AG04450 (cell line): ENCODE measurements at regions not wholly inside any gene's neighbourhood (a gene's known extent, or its start where the extent isn't known, plus 50 kb on each side); places are given as distances from the start of the nearest gene placed in this dataset.

Experiments
- CTCF ChIA-PET: fragments of 300-600, 350-600 bp; formaldehyde crosslinking; extraction: SDS; loops from one replicate; lab custom pipeline; 2022; ENCODE audit warnings: antibody characterized with exemption, inconsistent platforms; lab: Charles Lee
- POLR2A ChIA-PET: fragments of 350-600 bp; formaldehyde crosslinking; extraction: SDS; loops from one replicate; lab custom pipeline; 2021; ENCODE audit warnings: antibody characterized with exemption, inconsistent platforms; lab: Yijun Ruan, JAX
- DNase-seq: peaks from one replicate; pipeline ENCODE4 v3.0.0-alpha.2; 2011; ENCODE audit warnings: low read depth, low spot score
- H3K27ac ChIP-seq: one replicate; pipeline ENCODE4 v1.5.1; 2012; ENCODE audit warnings: low read depth, low read length, control low read depth
- H3K27me3 ChIP-seq: one replicate; pipeline ENCODE4 v1.6.0; 2012; ENCODE audit warnings: low read length; ENCODE audit not compliant: control insufficient read depth, insufficient read depth
- H3K4me3 ChIP-seq: 2 replicates; pipeline ENCODE4 v1.5.1; 2011; ENCODE audit warnings: mild to moderate bottlenecking, low read depth, low read length, control low read depth
- H3K9me3 ChIP-seq: 2 replicates; pipeline ENCODE4 v1.5.1; 2012; ENCODE audit warnings: low read length; ENCODE audit not compliant: control insufficient read depth, insufficient read depth
- TF ChIP-seq, protein P1 (sequence below): IDR thresholded peaks from 2 replicates; pipeline ENCODE4 v1.5.1; 2011; ENCODE audit warnings: low read depth, low read length, control low read depth, inconsistent platforms

DNA sequence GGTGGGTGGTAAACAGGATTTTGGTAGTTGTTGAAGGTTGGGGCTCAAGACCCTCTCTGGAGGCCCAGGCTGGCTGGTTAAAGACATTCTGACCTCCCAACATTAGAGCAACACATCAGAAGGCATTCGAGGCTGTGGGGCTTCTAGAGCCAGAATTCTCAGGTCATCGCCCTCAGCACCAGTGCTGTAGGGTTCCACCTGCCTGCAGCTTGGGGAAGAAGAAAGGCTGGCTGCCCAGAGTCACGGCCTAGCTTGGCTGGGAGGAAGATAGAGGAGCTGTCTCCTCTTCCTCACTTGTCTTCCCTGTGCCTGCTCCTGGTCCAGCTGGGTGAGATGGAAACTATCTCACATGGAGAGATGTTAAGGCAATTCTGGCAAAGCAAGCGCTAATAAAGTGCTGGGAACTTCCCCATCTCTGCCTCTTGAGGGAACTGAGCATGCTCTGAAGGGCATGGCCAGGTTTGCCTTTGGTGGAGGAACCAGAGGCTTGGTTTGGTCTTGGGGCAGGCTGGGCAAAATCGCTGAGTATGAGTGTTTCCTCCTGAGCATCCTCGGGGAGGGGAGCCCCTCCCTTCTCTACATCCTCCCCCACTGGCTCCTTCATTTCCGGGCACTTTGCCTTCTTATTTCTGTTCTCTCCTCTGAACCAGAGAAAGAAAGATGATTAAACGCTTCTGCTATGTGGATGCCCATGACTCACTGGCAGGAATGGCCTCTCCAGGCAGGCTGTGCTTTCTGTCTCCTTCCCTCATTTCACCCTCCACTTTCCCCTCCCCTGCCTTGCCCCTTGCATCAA is 509.0 kb upstream of the PODXL start:
- ChIA-PET POLR2A (interaction anchor here (2.1 kb wide), 1 partner anchor 12 kb away, joined by 11 read pairs; no protein-coding TSS in a partner anchor), CTCF (no interaction called here)
- Histone ChIP-seq H3K4me3 (no peak overlapping the region), H3K9me3 (no peaks in the 10 kb centered on the region), H3K27ac (peak overlapping the region; percentile 83), H3K27me3 (no peaks in the 10 kb centered on the region)
- TF ChIP-seq, protein P1, sequence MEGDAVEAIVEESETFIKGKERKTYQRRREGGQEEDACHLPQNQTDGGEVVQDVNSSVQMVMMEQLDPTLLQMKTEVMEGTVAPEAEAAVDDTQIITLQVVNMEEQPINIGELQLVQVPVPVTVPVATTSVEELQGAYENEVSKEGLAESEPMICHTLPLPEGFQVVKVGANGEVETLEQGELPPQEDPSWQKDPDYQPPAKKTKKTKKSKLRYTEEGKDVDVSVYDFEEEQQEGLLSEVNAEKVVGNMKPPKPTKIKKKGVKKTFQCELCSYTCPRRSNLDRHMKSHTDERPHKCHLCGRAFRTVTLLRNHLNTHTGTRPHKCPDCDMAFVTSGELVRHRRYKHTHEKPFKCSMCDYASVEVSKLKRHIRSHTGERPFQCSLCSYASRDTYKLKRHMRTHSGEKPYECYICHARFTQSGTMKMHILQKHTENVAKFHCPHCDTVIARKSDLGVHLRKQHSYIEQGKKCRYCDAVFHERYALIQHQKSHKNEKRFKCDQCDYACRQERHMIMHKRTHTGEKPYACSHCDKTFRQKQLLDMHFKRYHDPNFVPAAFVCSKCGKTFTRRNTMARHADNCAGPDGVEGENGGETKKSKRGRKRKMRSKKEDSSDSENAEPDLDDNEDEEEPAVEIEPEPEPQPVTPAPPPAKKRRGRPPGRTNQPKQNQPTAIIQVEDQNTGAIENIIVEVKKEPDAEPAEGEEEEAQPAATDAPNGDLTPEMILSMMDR = no peak
- peak; percentile 77 for DNase-seq

DNA sequence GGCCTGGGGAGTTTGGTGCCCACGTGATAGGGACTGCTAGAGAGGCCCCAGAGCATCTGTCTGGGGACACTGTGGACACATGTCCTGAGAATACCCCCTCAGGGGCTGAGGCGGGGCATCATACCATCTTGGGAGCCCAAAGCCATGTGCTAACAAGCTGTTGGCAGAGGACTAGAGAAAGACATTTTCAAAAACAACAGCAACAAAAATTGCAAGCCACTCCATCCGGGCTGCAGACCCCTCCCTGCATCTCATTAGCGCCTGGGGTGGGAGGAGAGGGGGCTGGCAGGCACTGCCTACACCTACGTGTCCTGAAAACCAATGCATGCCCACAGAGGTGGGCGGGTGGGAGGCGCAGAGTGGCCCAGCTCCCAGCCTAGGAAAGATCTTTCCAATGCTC is 507.4 kb upstream of the PODXL start:
- H3K27me3 ChIP-seq = no peaks in the 10 kb centered on the region
- CTCF ChIA-PET = no interaction called here

DNA sequence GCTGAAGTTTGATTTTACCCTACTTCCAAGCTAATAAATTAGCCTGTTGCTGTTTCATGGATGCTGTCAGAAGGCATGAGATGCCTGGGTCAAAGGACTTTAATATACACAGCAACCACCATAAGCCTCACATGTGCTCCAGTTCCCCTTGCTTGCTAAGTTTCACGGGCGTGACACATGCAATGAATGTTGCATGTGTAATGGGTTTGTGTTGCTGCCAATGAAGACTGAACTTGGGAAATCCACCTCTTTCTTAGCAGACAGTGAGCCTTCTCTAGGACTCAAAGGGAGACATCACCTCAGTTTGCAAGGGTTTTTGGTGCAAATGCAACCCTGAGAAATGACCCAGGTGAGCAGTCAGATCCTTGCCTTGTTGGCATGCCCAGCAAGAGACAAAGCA is 505.5 kb upstream of the PODXL start:
- DNase-seq = no peak
- H3K9me3 ChIP-seq = no peaks in the 10 kb centered on the region
- ChIA-PET POLR2A (no interaction called here), CTCF (no interaction called here)
- peaks cover 1% of the 10 kb centered on the region for H3K27me3 ChIP-seq
- TF ChIP-seq, protein P1 = no peak
- no peak overlapping the region for H3K4me3 ChIP-seq
- no peak overlapping the region for H3K27ac ChIP-seq

More for the DNA sequence above, 507.4 kb upstream of the PODXL start:
- Histone ChIP-seq H3K27ac (no peak overlapping the region), H3K4me3 (no peak overlapping the region), H3K9me3 (no peaks in the 10 kb centered on the region)
- POLR2A ChIA-PET = no interaction called here
- TF ChIP-seq, protein P1 = no peak
- no peak for DNase-seq

DNA sequence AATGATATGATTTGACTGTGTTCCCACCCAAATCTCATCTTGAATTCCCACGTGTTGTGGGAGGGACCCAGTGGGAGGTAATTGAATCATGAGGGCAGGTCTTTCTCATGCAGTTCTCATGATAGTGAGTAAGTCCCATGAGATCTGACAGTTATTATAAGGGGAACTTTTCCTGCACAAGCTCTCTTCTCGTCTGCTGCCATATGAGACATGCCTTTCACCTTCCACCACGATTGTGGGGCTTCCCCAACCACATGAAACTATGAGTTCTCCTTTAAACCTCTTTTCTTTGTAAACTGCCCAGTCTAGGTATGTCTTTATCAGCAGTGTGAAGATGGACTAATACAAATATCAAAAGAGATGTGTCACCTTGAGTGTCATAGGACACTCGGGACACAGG is 502.7 kb upstream of the PODXL start:
- POLR2A ChIA-PET = no interaction called here
- CTCF ChIA-PET = no interaction called here
- H3K4me3 ChIP-seq = no peak overlapping the region
- no peak for DNase-seq
- TF ChIP-seq, protein P1 = no peak
- no peaks in the 10 kb centered on the region for H3K9me3 ChIP-seq
- H3K27me3 ChIP-seq = peaks cover 14% of the 10 kb centered on the region
- no peak overlapping the region for H3K27ac ChIP-seq

DNA sequence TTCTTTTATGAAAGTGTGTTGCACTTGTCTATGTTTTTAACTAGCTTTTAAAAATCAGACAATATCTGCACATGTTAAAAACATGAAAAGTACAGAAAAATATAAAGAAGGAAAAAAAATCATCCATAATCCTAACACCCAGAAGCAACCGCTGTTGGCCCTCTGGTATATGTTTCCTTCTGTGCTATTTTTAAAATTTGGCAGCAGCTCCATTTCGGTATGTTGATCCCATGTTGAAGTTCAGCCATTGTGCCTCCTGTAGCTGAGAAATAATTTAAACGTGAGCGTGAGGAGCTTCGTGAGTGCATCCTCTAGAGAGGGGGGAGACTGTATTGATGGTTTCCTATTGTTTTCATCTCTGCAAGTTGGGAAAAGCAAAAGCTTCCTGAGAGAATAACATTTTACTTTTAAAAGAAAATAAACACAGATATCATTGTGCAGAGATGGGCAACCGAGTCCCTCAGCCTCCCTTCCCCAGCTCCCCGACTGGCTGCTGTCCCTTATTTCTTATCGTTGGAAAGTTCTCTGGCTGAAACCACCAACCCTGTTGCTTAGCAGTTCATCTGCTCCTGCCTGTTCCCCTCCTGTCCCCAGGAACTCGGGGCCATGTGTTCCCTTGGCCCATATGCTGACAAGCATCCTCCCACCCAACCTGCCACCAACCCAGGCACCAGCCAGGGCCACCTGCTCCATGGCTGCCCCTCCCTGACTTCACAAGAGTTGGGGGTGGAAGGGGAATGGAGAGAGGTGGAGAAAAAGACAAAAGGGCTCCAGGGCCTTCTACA is 499.1 kb upstream of the PODXL start:
- CTCF ChIA-PET = interaction anchor here (1.3 to 1.5 kb wide), 3 partner anchors 17 to 197 kb away, joined by 3 to 4 read pairs (median 4); no protein-coding TSS in a partner anchor
- no peak overlapping the region for H3K27ac ChIP-seq
- POLR2A ChIA-PET = no interaction called here

More for the DNA sequence above, 499.1 kb upstream of the PODXL start:
- H3K9me3 ChIP-seq = no peaks in the 10 kb centered on the region
- no peak for DNase-seq
- peaks cover 26% of the 10 kb centered on the region for H3K27me3 ChIP-seq
- TF ChIP-seq, protein P1 = no peak
- no peak overlapping the region for H3K4me3 ChIP-seq
